Ovary (tissue), 1 donor: ENCODE measurements at regions not wholly inside any gene's neighbourhood (a gene's known extent, or its start where the extent isn't known, plus 50 kb on each side); places are given as distances from the start of the nearest gene placed in this dataset.

ENCODE experiments used
- EP300 ChIP-seq: sonication (generic); formaldehyde crosslinking; IDR thresholded peaks from one replicate; pipeline ENCODE4 v1.6.1; 2017; ENCODE audit warnings: antibody characterized with exemption
- POLR2A ChIP-seq: fragments of 450-650 bp; IDR thresholded peaks from one replicate; pipeline ENCODE4 v1.6.1; 2017; ENCODE audit warnings: antibody characterized with exemption, mild to moderate bottlenecking, moderate library complexity

DNA sequence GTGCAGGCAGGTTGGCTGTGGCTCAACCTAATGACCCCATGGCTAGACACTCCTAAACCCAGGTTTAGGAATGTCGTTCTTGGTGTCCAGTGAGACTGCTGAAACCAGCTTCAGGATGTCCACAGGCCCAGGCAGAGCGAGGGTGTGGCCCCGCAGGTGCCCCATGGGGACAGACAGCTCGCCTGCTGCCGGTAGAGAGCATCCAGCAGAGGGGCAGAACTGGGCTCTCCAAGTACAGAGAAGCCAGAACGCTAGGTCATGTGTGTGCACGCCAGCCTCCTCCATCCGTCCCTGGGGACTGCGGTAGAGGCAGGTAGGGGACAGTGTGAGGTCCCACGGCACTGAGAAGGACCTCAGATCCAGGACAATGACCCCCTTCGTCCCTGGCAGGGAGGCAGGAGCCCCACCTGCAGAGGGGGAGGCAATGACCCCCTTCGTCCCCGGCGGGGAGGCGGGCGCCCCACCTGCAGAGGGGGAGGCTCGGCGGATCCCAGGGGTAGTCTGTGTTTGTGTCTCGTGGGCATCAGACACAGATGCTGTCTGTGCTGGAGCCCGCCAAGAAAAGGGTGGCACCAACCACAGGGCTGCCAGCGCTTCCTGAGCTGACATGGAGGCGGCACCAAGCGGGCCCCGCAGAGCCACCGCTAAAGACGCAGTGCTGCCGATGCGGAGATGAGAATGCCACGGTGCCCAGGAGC, 118.4 kb downstream of the FAM53A start:
- TF ChIP-seq EP300 = no peak
- TF ChIP-seq POLR2A = no peak
